ENCODE measurements at regions not wholly inside any gene's neighbourhood (a gene's known extent, or its start where the extent isn't known, plus 50 kb on each side); places are given as distances from the start of the nearest gene placed in this dataset.

- TF ChIP-seq CTCF (IDR thresholded peaks at IDR 0.05 in 4 of 5, conservative IDR thresholded peaks at IDR 0.05 in 1 of 5) (no peak), POLR2A (IDR thresholded peaks at IDR 0.05) (no peak)
Measured at GRCh38 chr10:78203915-78204818, 170.5 kb downstream of the RPS24 start.

All from gastrocnemius medialis (tissue), 4 donors.